C4-2B (cell line): ENCODE measurements at regions not wholly inside any gene's neighbourhood (a gene's known extent, or its start where the extent isn't known, plus 50 kb on each side); places are given as distances from the start of the nearest gene placed in this dataset.

Experiments used
- H3K27ac ChIP-seq: fragments of 450-650 bp; 2 replicates; pipeline ENCODE4 v1.5.1; 2017
- ZFX ChIP-seq: fragments of 450-650 bp; IDR thresholded peaks from 2 replicates; pipeline ENCODE4 v1.6.1; 2017
- TF ChIP-seq, protein P1 (sequence below): fragments of 450-650 bp; conservative IDR thresholded peaks from 2 replicates; pipeline ENCODE4 v1.5.1; 2017; ENCODE audit warnings: mild to moderate bottlenecking

- H3K27ac ChIP-seq, result no peak overlapping the region
- TF ChIP-seq, protein P1, sequence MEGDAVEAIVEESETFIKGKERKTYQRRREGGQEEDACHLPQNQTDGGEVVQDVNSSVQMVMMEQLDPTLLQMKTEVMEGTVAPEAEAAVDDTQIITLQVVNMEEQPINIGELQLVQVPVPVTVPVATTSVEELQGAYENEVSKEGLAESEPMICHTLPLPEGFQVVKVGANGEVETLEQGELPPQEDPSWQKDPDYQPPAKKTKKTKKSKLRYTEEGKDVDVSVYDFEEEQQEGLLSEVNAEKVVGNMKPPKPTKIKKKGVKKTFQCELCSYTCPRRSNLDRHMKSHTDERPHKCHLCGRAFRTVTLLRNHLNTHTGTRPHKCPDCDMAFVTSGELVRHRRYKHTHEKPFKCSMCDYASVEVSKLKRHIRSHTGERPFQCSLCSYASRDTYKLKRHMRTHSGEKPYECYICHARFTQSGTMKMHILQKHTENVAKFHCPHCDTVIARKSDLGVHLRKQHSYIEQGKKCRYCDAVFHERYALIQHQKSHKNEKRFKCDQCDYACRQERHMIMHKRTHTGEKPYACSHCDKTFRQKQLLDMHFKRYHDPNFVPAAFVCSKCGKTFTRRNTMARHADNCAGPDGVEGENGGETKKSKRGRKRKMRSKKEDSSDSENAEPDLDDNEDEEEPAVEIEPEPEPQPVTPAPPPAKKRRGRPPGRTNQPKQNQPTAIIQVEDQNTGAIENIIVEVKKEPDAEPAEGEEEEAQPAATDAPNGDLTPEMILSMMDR, result no peak
- TF ChIP-seq ZFX, result no peak
These were observed 275.0 kb downstream of the MREG start for GRCh38 chr2:215738351-215738750.

GRCh38 chr2:215737477-215737876, 275.9 kb downstream of the MREG start:
- TF ChIP-seq, protein P1, result no peak
- no peak for TF ChIP-seq ZFX
- H3K27ac ChIP-seq, result no peak overlapping the region

- TF ChIP-seq, protein P1, result peak; percentile 32
- TF ChIP-seq ZFX, result no peak
- no peak overlapping the region for H3K27ac ChIP-seq
These were observed 276.6 kb downstream of the MREG start for GRCh38 chr2:215736653-215737290.

GRCh38 chr2:215731108-215731658, 282.2 kb downstream of the MREG start:
- no peak overlapping the region for H3K27ac ChIP-seq
- TF ChIP-seq, protein P1, result no peak
- no peak for TF ChIP-seq ZFX

GRCh38 chr2:215729985-215730620, 283.2 kb downstream of the MREG start:
- H3K27ac ChIP-seq, result no peak overlapping the region
- TF ChIP-seq ZFX, result no peak
- TF ChIP-seq, protein P1, result no peak

- no peak overlapping the region for H3K27ac ChIP-seq
- no peak for TF ChIP-seq ZFX
- TF ChIP-seq, protein P1, result no peak
These were observed 284.8 kb downstream of the MREG start for GRCh38 chr2:215728504-215729065.
